Colon (tissue), 2 donors: ENCODE measurements at regions not wholly inside any gene's neighbourhood (a gene's known extent, or its start where the extent isn't known, plus 50 kb on each side); places are given as distances from the start of the nearest gene placed in this dataset.

Experiments used
- FAIRE-seq: peaks from 2 replicates; lab custom pipeline; 2012; peaks lifted over from hg19 to GRCh38; lab: Jason Lieb, UNC
- donor health status: control.
- donor health status: control.

DNA sequence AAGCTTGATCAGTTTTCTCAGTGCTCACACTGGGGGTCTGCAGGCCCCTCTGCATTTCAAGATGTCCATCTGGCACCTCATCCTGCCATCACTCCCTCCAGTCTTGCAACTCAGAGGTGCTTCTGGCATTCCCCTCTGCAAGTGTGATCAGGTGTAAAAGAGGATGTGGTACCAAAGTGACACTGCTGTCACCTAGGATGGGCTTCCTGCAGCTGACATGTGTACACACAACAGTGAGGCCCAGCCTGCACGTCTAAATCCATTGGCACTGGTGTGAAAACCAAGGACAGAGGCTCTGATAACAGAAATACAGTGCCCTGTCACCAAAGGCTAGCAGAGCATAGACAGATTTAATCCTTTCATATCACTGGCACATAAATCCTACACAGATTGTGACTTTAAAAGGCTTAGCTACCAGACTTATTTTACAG, 162.5 kb upstream of the CELF2 start:
- no peak for FAIRE-seq

DNA sequence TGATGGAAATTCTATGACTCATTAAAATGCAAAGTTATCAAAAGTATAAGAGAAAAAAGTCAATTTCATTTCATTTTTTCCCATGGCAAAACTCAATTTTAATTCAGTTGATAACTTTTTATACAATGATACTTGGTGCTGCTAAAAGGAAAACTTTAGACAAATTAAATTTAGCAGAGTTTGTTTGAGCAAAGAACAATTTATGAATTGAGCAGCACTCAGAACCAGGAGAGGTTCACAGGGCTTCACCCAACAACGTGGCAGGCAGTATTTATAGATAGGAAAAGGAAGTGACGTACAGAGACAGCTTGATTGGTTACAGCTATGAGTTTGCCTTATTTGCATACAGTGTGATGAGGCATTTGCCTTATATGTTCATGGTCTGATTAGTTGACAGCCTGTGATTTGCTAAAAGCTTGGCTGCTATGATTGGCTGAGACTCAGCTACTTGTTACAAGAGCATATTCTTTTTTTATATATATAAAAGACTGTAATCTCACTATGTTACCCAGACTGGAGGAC, 157.2 kb upstream of the CELF2 start:
- no peak for FAIRE-seq

GRCh38 chr10:10865303-10865702, 152.4 kb upstream of the CELF2 start:
- no peak for FAIRE-seq

DNA sequence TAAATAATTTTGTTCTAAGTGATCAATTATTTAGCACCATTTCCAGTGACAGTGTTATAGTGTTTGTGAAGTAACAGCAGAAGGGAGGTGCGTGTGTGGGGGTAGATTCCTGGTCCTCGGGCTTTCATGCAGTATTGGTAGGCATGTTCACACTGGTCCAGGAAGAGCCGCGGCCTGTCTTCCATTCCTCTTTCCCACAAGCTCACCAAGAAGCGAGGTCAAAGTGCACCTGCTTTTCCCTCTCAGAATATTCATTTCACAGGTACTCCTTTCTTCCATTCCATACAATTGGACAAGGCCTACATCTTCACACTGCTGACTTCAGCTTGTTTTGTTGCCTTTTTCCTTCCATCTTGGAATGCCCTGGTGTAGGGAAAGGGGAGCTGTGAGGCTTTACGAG, 151.8 kb upstream of the CELF2 start:
- no peak for FAIRE-seq

- no peak for FAIRE-seq
Measured at GRCh38 chr10:10869592-10869991, 148.1 kb upstream of the CELF2 start.

DNA sequence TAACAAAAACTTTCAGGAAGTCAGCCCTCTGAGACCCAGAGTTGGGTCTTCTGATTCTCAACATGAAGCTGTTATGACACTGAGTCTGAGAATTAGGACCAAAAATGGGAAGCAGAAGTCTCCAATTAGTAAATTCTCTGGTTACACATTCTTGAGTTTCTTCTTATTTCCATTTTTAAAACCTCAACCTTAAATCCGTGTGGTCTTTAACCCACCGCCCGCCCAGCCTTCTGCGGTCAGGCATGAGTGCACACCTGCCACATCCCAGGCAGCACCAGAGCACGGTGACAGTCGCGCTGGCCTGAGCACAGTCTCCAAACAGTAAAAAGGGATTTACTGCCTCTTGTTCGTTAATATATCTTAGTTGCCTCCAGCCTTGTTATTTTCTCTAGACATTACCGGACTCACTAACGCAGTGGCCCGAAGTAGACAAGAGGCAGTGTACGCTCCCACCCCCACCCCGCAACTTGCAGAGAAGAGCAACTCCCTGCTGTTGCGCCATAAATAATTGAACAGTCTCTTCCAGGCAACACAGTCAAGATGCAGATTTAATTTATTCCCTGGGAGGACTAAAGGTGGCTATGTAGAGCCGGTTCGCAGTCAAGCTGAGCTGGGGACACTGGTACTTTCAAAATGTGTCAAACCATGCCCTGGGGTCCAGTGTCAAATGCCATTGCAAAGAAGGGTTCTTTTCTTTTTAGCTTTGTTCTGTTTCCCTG, 147.0 kb upstream of the CELF2 start:
- no peak for FAIRE-seq

DNA sequence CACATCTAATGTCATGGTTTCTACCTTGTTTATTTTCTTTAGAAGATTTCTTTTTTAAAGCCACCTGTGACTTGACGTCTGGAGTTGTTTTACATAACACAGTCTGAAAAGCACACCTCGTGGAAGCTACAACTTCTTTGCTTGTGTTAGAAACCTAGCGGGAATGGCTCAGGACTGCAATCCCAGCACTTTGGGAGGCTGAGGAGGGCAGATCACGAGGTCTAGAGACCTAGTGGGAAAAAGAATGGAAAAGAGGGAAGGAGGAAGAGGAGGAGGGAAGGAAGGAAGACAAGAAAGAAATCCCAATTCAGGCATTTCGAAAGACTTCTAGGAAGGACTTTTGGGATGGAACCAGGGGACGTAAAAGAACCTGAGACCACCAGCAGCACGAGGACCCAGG, 146.3 kb upstream of the CELF2 start:
- no peak for FAIRE-seq

- no peak for FAIRE-seq
Measured at GRCh38 chr10:10872035-10872673, 145.5 kb upstream of the CELF2 start.

- FAIRE-seq, result no peak
Measured at GRCh38 chr10:10872764-10873163, 144.9 kb upstream of the CELF2 start.

DNA sequence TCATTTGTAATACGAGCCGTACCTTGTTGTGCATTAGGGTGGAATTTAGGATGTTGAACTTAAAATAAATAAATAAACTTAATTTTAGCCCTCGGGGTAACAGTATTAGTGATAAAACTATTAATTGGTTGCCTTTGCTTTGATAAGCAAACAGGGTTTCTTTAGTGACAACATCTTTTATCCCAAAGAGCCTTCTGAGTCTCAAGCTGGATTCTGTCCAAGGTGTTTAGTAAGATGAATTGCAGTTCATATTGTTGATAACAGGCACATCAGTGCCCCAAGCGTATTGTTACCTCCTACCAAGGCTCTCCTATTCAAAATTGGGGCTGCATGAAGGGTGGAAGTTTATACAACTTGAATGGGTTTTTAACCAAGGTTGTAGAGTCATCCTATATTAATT, 144.4 kb upstream of the CELF2 start:
- no peak for FAIRE-seq

- no peak for FAIRE-seq
Measured at GRCh38 chr10:10873915-10874314, 143.8 kb upstream of the CELF2 start.

DNA sequence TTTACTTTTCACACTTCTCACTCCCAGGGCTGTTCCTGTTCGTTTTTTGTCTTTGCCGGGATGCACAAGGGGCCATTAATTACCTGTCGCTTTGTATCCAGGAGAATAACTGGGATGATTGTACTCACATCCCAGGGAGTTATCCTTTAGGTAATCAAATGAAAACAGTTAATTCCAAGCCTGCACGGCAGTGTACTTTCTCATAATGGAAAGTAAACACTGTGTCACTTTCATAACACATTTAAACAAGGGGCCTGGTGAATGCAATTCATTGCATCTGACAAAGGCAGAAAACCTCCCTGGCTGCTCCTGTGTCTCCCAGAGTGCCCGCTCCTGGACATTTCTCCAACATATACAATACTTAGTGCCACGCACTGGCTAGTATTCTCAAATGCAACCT, 138.7 kb upstream of the CELF2 start:
- FAIRE-seq, result no peak

GRCh38 chr10:10881117-10881813, 136.4 kb upstream of the CELF2 start:
- no peak for FAIRE-seq

DNA sequence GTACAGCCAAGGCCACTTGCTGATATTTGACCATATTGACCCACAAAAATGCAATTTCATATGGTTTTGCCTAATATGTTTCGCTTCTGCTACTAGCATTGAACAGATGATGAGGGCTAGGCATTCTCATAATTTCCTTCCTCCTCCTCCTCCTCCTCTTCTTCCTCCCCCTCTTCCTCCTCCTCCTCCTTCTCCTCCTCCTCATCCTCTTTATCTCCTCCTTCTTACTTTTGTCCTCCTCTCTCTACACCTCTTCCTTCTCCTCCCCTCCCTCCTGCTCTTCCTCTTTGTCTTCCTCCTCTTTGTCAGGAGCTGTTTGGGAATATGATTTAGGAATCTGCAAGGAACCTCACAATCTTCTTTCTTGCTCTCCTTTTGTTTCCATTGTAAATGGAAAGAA, 133.9 kb upstream of the CELF2 start:
- FAIRE-seq, result no peak

- FAIRE-seq, result no peak
Measured at GRCh38 chr10:10886861-10887531, 130.7 kb upstream of the CELF2 start.

GRCh38 chr10:10891124-10892082, 126.3 kb upstream of the CELF2 start:
- FAIRE-seq, result no peak

GRCh38 chr10:10892290-10892875, 125.3 kb upstream of the CELF2 start:
- no peak for FAIRE-seq

DNA sequence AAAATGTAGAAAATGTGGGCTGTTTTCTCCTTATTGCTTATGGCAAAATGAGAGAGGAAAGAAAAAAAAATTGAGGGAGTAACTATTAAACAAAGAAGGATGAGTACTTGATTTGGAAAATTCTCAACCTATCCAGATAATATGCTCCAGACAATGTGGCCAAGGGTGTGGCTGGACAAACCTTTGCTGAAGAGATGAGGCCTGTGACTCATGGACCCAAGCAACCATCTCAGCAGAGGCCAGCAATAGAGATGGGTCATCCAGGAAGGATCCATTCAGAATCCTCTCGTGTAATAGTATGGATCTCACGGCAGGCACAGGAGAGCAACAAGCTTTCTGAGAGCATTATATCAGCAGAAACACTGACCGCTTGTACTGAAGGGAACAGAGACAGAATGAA, 120.3 kb upstream of the CELF2 start:
- no peak for FAIRE-seq

DNA sequence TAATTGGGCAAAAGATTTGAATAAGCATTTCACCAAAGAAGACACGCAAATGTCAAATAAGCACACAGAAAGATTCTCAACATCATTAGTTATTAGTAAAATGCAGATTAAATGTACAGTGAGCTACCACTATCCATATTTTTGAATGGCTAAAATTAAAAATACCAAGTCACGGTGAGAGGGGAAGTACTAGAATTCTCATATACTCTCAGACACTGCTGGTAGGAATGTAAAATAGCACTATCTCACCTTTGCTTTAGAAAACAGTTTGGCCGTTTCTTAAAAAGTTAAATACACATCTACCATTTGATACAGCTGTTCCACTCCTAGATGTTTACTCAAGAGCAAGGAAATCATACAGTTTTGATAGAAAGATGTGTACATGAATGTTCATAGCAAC, 115.8 kb upstream of the CELF2 start:
- FAIRE-seq, result no peak

DNA sequence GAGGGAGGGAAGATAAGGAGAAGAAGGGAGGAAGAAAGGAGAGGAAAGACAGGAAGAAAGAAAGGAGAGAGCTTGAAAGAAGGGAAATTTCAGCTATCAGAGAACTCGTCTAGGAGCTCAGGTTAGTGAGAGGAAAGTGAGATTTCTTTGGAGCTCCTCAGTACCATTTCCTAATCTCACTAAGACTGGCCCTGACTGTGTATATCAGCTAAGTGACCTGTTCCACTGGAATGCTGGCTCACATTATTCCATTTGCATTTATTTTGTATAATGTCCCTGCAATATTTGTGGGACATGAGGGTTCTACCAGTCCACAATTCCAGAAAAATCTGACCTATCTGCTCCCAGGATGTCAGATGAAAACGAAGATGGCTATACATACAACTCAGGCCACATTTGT, 114.7 kb upstream of the CELF2 start:
- FAIRE-seq, result no peak

GRCh38 chr10:10903620-10904019, 114.1 kb upstream of the CELF2 start:
- no peak for FAIRE-seq
